ENCODE measurements at regions not wholly inside any gene's neighbourhood (a gene's known extent, or its start where the extent isn't known, plus 50 kb on each side); places are given as distances from the start of the nearest gene placed in this dataset.

DNA sequence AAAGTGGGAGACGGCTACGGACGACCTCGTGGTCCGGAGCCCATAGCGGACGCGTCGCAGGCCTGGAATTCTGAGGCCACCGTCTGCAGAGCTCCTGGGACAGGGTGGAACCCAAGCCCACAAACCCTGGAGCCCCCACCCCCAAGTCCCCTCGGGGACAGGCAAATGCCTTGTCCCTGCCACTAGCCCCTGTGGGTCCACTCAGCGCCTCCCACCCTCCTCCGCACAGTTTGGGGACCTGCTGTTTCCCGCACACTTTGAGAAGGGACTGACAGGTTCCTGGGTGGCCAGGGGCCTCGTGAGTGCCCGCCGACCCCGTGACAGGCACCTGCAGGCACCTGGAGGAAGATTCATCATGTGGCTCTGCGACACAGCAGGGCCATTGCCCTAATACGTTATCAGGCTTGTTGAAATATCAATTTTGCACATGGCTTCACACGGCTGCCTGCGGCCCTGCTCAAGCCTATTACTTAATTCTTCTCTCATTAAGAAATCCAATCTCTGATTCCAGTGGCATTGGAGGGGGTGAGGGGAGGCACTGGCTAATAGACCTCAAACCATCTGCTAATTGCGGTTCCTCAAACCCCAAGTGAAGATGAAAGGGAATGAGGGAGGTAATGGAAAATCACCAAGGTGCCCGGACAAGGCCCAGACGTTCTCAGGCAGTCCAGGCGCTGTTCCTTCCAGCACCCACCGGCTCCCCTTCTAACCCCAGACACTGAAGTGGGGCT, 672.5 kb downstream of the BRD1 start:
- DNase-seq (ENCODE audit: low spot score) = no peak

GRCh38 chr22:49154433-49154832, 673.2 kb downstream of the BRD1 start:
- no peak for DNase-seq (ENCODE audit: low spot score)

GRCh38 chr22:49153921-49154320, 673.8 kb downstream of the BRD1 start:
- DNase-seq (ENCODE audit: low spot score) = no peak

- DNase-seq (ENCODE audit: low spot score) = no peak
Observed at GRCh38 chr22:49152939-49153770, 674.5 kb downstream of the BRD1 start.

DNA sequence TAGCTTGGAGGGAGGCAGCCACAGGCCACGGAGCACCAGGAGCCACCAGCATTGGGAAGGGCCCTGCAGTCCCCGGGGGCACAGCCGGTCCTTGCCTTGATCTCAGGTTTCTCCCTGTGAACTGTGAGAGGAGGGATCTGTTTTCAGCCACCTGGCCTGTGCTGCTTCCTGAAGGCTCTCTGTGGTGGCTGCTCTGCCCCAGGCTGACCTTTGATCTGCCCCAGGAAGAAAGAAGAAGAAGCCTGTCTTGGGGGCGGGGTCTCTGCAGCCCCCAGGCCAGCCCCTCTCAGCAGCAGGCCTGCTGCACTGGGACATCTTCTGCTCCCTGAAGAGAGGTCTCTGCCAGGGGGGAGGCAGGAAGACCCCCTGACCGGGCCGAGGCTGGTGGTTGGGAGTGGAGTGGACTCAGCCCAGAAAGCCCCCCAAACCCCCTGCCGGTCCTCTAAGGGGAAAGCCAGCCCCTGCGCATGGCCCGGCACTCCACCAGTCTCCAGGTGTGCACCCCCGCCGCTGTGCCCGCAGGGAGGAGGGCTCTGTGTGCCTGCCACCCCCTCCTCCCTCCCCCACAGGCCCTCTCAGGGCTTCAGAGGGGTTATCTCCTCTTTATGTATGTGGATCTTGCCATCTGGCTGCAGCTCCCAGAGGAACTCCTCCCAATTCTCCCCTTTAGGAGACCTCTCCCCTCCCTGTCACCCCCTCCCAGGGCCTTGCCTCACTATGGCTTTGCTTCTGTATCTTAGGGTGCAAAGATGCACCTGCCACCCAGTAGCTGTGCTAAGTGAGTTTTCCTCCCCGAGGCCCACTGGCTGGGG, 675.3 kb downstream of the BRD1 start:
- no peak for DNase-seq (ENCODE audit: low spot score)

- no peak for DNase-seq (ENCODE audit: low spot score)
Observed at GRCh38 chr22:49151256-49152126, 676.2 kb downstream of the BRD1 start.

GRCh38 chr22:49150801-49151221, 676.9 kb downstream of the BRD1 start:
- DNase-seq (ENCODE audit: low spot score) = no peak

GRCh38 chr22:49149721-49150608, 677.7 kb downstream of the BRD1 start:
- DNase-seq (ENCODE audit: low spot score) = no peak

DNA sequence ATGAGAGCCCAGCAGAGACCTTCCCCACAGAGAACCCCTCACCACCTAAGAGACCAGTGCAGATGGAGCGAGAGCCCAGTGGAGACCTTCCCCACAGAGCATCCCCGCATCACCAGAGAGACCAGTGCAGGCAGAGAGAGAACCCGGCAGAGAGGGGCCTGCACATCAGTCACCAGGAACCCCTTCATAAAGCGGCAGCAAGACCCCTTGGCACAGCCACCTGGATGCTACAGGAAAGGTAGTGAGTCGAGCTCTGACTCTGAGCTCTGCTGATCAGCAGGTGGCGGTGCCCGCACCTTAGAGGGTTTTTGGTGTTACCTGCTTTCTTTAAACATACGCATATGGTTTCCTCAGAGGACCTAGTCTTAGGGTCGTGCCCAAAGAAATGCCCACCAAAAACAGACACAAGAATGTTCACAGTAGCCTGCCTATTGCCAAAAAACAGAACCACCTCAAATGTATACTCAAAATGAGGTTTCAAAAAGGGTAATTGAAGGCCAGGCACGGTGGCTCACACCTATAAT, 678.7 kb downstream of the BRD1 start:
- no peak for DNase-seq (ENCODE audit: low spot score)

GRCh38 chr22:49147617-49148175, 680.0 kb downstream of the BRD1 start:
- no peak for DNase-seq (ENCODE audit: low spot score)

DNA sequence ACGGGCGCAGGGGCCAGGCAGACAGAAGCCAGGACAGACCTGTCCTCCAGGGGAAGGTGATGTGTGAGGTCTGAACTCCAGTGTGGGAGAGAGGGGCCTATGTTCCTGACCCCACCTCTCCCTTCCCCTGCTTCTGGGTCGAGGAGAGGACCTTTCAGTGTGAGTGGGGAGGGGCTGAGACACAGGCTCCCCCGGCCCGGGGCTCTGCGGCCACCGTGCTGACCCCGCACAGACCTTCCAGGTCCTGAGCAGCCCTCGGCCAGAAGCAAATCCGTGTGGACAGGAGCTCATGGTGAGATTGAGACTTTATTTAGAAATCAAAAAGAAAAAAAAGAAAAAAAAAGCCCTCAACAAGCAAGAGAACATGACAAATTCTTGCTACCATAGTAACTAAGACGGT, 680.5 kb downstream of the BRD1 start:
- no peak for DNase-seq (ENCODE audit: low spot score)

GRCh38 chr22:49146511-49146910, 681.2 kb downstream of the BRD1 start:
- DNase-seq (ENCODE audit: low spot score) = no peak

- no peak for DNase-seq (ENCODE audit: low spot score)
Observed at GRCh38 chr22:49143812-49144211, 683.9 kb downstream of the BRD1 start.

GRCh38 chr22:49142891-49143290, 684.8 kb downstream of the BRD1 start:
- DNase-seq (ENCODE audit: low spot score) = no peak

DNA sequence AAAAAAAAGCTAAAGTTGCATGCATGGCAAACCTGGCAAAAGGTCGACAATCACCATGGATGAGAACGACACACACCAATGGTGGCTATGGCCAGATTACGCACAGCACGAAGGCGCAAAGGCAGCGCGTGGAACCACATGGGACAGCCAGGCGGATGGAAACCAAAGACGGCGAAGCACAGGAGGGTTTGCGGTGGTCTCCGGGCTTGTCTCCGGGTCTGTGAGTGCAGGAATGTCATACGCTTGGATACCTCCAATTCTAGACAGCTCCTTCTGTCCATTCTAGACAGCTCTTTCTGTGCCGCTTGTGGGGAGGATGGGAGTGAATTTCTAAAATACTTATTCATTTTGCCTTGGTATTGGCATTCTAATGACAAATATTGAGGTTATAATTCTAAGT, 685.4 kb downstream of the BRD1 start:
- no peak for DNase-seq (ENCODE audit: low spot score)

DNA sequence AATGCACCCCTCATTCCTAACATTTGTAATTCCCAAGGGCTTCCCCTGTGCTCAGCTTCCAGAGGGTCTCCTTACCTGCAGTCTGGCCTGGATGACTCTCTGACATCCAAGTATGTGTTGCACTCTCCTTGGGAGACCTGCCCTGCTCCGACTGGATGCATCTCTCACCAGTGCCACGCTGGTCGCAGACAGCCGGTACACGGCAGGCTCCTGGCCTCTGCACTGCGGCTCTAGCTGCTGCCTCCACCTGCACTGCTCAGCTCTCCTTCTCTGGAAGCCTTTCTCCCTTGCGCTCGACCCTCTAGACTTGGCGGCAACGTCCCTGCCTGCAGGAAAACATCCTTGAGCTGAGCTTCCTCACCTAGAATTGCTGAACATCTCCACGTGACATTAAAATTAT, 685.9 kb downstream of the BRD1 start:
- no peak for DNase-seq (ENCODE audit: low spot score)

DNA sequence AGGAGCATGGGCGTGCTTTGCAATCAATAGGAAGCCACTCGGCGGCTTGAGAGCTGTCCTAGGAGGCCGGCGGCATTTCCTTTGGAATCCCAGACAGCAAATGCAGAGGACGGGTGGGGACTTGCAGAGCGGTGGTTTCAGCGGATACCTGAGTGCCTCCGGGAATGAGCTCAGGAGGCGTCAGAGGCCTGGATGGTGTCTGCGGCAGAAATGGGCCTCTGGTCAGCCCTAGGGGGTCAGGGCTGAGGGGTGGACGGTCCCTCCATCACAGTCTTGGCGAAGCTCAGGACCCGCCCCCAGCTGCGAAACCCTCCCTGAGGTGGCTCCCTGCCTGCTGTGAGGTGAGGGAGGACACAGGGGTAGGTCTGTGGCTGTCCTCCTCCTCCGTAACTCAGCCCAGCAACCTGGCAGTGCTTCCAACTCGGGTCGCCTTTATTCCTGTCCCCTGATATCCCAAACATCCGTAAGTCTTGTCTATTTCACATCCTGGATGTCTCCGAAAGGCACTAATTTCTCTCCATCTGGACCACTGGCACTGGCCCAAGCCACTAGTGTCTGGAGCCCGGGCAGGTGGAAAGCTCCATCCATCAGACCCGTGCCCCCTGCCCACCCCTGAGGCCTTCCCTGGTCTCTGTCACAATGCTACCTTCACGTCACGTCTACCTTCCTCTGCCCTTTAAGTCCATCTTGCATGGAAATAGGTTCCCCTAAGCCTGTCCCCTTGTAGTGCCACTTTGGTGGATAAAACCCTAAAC, 686.6 kb downstream of the BRD1 start:
- DNase-seq (ENCODE audit: low spot score) = no peak

GRCh38 chr22:49139492-49140151, 688.1 kb downstream of the BRD1 start:
- no peak for DNase-seq (ENCODE audit: low spot score)
